ENCODE measurements at regions not wholly inside any gene's neighbourhood (a gene's known extent, or its start where the extent isn't known, plus 50 kb on each side); places are given as distances from the start of the nearest gene placed in this dataset.
"Not testable (repeated sequence)": the region's sequence is repeated elsewhere in the genome, so short reads cannot be mapped to it uniquely, and the experiment has no call there.

GRCh38 chr3:139267300-139268246 is 76.2 kb upstream of the MRPS22 start:
- H3K4me3 Mint-ChIP-seq: no peak overlapping the region
- H3K27ac Mint-ChIP-seq: no peak overlapping the region
- no peak for DNase-seq
- no peaks in the 10 kb centered on the region for H3K36me3 Mint-ChIP-seq (ENCODE audit: low read depth)
- no peaks in the 10 kb centered on the region for H3K4me1 Mint-ChIP-seq
- no peaks in the 10 kb centered on the region for H3K9me3 Mint-ChIP-seq
- peaks cover 19% of the 10 kb centered on the region for H3K27me3 Mint-ChIP-seq (ENCODE audit: low read depth, poor library complexity)
- no peak for TF ChIP-seq CTCF (IDR thresholded peaks at IDR 0.05)

- Mint-ChIP-seq H3K9me3 (no peaks in the 10 kb centered on the region), H3K4me3 (no peak overlapping the region), H3K36me3 (ENCODE audit: low read depth) (no peaks in the 10 kb centered on the region), H3K4me1 (no peaks in the 10 kb centered on the region), H3K27me3 (ENCODE audit: low read depth, poor library complexity) (peaks cover 23% of the 10 kb centered on the region), H3K27ac (no peak overlapping the region)
- no peak for DNase-seq
- no peak for TF ChIP-seq CTCF (IDR thresholded peaks at IDR 0.05)
These were observed 73.8 kb upstream of the MRPS22 start for GRCh38 chr3:139269984-139270383.

- not testable (repeated sequence) for H3K4me1 Mint-ChIP-seq; DNase-seq; H3K36me3 Mint-ChIP-seq (ENCODE audit: low read depth); H3K9me3 Mint-ChIP-seq; H3K27ac Mint-ChIP-seq; H3K4me3 Mint-ChIP-seq
- peaks cover 22% of the 10 kb centered on the region for H3K27me3 Mint-ChIP-seq (ENCODE audit: low read depth, poor library complexity)
These were observed 73.2 kb upstream of the MRPS22 start for GRCh38 chr3:139270652-139271051.

- Mint-ChIP-seq H3K27me3 (ENCODE audit: low read depth, poor library complexity) (peaks cover 38% of the 10 kb centered on the region), H3K4me1 (no peaks in the 10 kb centered on the region), H3K4me3 (no peak overlapping the region), H3K36me3 (ENCODE audit: low read depth) (no peaks in the 10 kb centered on the region), H3K27ac (no peak overlapping the region), H3K9me3 (peaks cover 15% of the 10 kb centered on the region)
- TF ChIP-seq CTCF (IDR thresholded peaks at IDR 0.05): no peak
- no peak for DNase-seq
These were observed 63.7 kb upstream of the MRPS22 start for GRCh38 chr3:139280027-139280671.

GRCh38 chr3:139281096-139281495 is 62.7 kb upstream of the MRPS22 start:
- H3K4me3 Mint-ChIP-seq: no peak overlapping the region
- H3K27me3 Mint-ChIP-seq (ENCODE audit: low read depth, poor library complexity): peaks cover 30% of the 10 kb centered on the region
- DNase-seq: no peak

More at GRCh38 chr3:139281096-139281495, 62.7 kb upstream of the MRPS22 start:
- Mint-ChIP-seq H3K27ac (no peak overlapping the region), H3K36me3 (ENCODE audit: low read depth) (no peaks in the 10 kb centered on the region), H3K9me3 (peaks cover 10% of the 10 kb centered on the region), H3K4me1 (no peaks in the 10 kb centered on the region)
- no peak for TF ChIP-seq CTCF (IDR thresholded peaks at IDR 0.05)
